HG02981 (cell line): ENCODE measurements at regions not wholly inside any gene's neighbourhood (a gene's known extent, or its start where the extent isn't known, plus 50 kb on each side); places are given as distances from the start of the nearest gene placed in this dataset.
A peak's percentile ranks its signal among the peaks of the same experiment; 100 is the strongest.

Experiments
- ATAC-seq: cut with Tn5 transposase; IDR thresholded peaks from one replicate; pipeline ENCODE4 v1.9.1; 2021; ENCODE audit warnings: mild to moderate bottlenecking, moderate library complexity; ENCODE audit not compliant: unreplicated experiment

- no peak for ATAC-seq
These were observed 331.6 kb upstream of the FAM241A start for GRCh38 chr4:111813555-111814140.

GRCh38 chr4:111814961-111815360 is 330.3 kb upstream of the FAM241A start:
- no peak for ATAC-seq

GRCh38 chr4:111821342-111821741 is 323.9 kb upstream of the FAM241A start:
- ATAC-seq, result no peak

GRCh38 chr4:111836601-111837000 is 308.7 kb upstream of the FAM241A start:
- no peak for ATAC-seq

GRCh38 chr4:111837761-111838160 is 307.5 kb upstream of the FAM241A start:
- no peak for ATAC-seq

- peak; percentile 66 for ATAC-seq
These were observed 306.8 kb upstream of the FAM241A start for GRCh38 chr4:111838406-111838930.

- ATAC-seq, result no peak
These were observed 306.1 kb upstream of the FAM241A start for GRCh38 chr4:111839141-111839540.

GRCh38 chr4:111842336-111842735 is 302.9 kb upstream of the FAM241A start:
- no peak for ATAC-seq

DNA sequence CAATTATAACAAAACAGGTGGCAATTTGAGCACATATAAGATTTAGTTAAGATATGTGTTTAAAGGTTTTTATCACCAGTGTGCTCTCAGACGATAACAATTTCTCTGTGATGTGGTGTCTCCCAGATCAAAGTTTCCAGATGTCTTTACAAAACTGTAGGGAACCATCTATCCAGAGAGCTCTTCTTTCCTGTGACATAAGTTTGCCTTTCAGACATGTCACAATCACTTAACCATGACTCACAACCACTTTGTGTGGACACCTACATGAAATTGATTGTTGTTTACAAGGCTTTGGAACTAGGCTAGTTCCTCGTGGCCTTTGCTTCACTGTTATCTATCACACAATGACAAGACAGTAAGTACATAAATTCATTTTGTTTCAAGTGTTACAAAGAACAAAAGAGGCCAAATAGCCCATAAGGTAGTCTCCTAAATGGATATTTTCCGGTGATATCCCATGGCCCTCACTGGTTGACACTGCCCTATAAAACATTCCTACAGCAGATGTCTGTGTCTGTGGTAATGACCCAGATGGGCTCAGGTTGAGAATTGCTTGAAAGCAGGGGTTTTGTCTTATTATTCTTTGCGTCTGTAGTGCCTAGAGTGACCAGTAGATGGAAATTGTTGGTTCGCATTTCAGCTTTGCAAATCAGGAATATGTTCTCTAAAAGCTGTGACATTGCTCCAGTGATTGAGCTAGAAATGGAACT is 297.8 kb upstream of the FAM241A start:
- no peak for ATAC-seq

DNA sequence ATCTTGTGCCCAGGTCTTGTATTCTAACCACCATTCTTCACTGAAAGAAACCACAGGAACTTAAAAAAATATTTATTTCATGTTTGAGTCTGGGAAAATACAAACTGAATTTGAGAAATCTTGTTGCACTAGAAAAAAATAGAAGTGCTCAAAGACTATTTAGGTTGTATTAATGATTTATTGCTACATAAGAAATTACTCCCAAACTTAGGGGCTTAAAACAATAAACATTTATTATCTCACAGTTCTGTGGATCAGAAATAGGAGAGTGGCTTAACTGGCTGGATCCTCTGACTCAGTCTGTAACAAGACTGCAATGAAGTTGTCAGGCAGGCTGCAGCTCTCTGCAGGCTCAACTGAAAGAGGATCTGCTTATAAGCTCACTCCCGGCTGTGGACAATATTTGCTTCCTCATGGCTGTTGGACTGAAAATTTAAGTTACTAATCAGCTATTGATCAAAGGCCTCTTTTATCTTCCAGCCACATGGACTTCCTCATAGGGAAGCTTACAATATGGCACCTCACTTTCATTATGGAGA is 295.4 kb upstream of the FAM241A start:
- ATAC-seq, result no peak

GRCh38 chr4:111854494-111855087 is 290.7 kb upstream of the FAM241A start:
- peak; percentile 57 for ATAC-seq

GRCh38 chr4:111855308-111855707 is 289.9 kb upstream of the FAM241A start:
- ATAC-seq, result no peak

DNA sequence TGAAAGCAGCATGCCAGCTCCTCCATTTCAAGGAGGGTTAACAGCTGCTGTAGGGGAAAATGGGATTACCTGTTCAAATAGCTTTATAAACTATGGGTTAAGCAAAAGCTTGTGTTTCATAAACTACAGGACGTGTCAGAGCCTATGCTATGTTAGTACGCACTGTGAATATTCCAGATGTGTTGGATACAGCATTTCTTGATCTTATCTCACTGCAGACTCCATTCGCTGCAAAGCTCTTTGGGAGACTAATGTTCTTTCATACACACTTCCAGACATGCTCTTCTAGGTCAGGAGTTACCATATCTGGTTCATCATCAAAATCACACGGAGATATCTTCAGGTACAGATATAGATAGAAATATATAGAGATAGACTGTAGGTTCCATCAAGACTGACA is 281.2 kb upstream of the FAM241A start:
- no peak for ATAC-seq

GRCh38 chr4:111869339-111869738 is 275.9 kb upstream of the FAM241A start:
- ATAC-seq, result no peak

- ATAC-seq, result no peak
These were observed 273.5 kb upstream of the FAM241A start for GRCh38 chr4:111871802-111872201.

DNA sequence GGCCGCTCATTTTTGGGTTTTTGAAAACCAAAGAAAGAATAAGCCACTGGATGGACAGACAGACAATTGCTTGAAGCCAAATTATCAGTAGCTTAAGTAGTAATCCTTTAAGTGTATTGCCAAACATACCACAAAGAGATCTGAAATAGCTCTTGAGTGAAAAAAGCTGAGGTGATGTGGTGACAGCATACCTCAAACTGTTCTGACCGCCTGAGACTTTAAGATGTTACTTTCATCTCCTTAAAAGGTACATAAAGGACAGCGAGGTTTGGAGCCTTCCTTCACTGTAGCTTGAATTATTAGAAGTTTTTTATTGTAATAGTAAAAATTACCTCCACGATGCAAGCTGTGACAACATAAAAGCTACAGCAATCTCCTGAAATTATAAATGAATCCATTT is 271.5 kb upstream of the FAM241A start:
- ATAC-seq, result no peak

DNA sequence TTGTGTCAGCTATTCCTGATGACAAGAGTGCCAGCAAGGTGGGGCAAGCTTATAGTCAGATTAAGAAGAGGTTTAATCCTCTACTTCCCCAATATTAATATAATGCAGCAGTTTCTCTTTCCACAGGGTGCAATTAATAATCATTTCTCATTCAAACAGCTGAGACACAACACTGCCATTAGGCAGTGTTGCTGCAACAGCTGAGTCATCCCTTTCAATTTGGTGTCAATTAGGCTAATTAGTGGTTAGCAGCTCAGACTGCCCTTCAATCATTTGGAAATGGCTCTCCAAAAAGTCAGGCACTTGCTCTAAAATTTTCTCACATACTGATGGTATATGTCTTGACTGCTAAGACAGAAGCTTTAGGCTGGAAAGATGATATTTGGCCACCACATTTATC is 265.7 kb upstream of the FAM241A start:
- ATAC-seq, result no peak

DNA sequence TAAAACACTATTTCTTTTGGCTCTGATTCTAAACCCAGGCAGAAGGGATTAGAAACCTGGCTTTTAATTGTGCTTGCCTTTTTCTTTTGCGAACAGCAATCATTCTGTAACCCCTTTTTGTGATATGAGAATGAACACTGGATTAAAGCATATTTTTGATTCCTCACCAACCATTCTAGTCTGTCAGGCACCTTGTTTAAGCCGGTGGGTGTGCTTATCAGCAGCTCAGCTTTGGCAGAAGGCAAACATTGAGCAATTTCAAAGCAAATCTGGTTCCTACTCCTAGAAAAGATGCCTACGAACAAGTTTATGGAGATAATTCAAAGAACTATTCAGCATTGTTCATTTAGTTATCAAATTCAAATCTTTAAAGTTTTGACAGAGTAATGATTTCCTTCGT is 265.1 kb upstream of the FAM241A start:
- ATAC-seq, result no peak

- ATAC-seq, result no peak
These were observed 261.7 kb upstream of the FAM241A start for GRCh38 chr4:111883557-111883999.

DNA sequence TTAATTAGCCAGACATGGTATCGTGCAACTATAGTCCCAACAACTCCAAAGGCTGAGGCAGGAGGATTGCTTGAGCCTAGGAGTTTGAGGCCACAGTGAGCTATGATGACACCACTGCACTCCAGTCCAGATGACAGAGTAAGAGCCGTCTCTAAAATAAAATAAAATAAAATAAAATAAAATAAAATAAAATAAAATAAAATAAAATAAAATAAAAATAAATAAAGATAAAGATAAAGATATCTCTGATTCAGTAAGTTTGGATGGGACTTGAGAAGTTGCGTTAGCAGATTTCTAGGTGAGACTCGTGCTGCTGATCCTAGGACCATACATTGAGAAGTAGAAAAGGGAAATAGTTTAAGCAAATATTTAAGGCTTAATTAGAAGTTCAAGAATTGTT is 254.8 kb upstream of the FAM241A start:
- ATAC-seq, result no peak

- ATAC-seq, result no peak
These were observed 239.7 kb upstream of the FAM241A start for GRCh38 chr4:111905511-111905910.

GRCh38 chr4:111919639-111920038 is 225.6 kb upstream of the FAM241A start:
- no peak for ATAC-seq
